Hippocampal formation (tissue), 2 donors: ENCODE measurements at regions not wholly inside any gene's neighbourhood (a gene's known extent, or its start where the extent isn't known, plus 50 kb on each side); places are given as distances from the start of the nearest gene placed in this dataset.

ENCODE experiments used
- DNase-seq, 2 donors: peaks; one replicate each; lab custom pipeline; 2025; lab: John Stamatoyannopoulos, UW

- DNase-seq = no peak
Observed at GRCh38 chr7:55639640-55640039, 67.3 kb upstream of the VOPP1 start.

DNA sequence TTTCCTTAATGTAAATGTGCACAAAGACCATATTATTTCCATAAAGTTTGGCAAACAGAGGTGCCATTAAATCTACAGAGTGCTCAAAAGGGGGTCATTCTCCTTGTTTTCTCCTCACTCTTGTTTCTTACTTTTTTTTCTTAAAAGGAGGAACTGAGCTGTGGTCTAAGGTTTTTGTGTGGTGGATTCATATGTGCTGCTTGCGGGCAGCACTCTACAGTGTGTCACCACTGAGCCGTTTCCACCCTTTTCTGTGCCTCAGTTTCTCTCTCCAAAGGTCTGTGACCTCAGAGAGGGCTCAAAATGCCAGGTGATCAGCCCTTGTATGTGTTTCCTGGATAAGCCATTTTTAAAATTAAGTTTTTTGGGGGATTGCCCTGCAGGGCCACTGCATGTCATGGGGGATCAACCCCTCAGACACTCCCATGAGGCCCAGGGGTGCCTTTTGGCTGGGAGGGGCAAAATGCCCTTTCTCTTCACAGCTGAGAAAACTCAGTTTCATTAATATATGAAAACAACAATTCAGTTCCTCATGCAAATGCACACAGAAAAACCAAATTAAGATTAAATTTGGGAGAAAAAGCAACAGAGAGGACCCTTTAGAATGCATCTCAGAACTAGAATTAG, 56.9 kb upstream of the VOPP1 start:
- DNase-seq = no peak

DNA sequence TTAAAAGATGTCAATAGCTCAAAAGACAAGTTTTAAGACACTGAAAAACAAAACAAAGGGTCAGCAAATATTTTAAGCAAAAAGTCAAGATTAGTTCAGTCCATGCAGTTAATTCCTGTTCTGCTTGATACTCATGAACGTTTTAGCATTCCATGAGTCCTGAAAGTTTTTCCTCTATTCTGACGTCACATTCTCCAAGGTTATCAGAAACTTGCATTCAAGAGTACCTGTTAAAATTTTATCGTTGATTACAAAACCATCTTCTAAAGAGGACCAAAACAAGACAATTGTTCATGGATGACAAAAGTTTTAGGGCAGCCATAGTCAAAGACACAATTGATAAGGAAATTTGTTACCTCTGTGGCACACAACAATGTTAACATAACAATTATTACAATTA, 52.5 kb upstream of the VOPP1 start:
- no peak for DNase-seq

- no peak for DNase-seq
Observed at GRCh38 chr7:55623617-55624016, 51.3 kb upstream of the VOPP1 start.

DNA sequence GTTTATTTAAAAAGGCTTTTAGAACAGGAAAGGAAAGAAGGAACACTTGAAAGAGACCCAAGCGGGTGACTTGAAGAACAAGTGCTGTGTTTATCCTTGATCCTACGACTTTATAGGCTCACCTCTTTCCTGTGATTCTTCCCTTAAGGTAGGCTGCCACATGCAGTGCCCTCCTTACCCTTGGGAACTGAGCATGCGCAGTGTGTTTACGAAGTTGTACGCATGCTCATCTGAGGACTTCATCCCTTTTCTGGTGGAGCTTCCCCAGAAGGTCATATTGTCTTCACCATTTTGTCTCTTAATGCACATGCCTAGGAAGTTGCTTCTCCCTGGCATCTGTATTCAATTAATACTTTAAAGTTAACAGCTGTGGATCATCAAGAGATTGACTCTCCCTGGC, 49.9 kb upstream of the VOPP1 start:
- no peak for DNase-seq
